Sigmoid colon (tissue), 4 donors: ENCODE measurements at regions not wholly inside any gene's neighbourhood (a gene's known extent, or its start where the extent isn't known, plus 50 kb on each side); places are given as distances from the start of the nearest gene placed in this dataset.

Source experiments
- POLR2A ChIP-seq, 2 donors: fragments of 450-650 bp; IDR thresholded peaks; one replicate each; pipeline ENCODE4 v1.6.1; 2016; ENCODE audit warnings: antibody characterized with exemption in 2 of 2, mild to moderate bottlenecking in 2 of 2, moderate library complexity in 2 of 2
- POLR2AphosphoS5 ChIP-seq, 4 donors: sonication (generic); formaldehyde crosslinking; IDR thresholded peaks; one replicate each; pipeline ENCODE4 v1.6.1; 2017; ENCODE audit warnings: antibody characterized with exemption in 4 of 4

DNA sequence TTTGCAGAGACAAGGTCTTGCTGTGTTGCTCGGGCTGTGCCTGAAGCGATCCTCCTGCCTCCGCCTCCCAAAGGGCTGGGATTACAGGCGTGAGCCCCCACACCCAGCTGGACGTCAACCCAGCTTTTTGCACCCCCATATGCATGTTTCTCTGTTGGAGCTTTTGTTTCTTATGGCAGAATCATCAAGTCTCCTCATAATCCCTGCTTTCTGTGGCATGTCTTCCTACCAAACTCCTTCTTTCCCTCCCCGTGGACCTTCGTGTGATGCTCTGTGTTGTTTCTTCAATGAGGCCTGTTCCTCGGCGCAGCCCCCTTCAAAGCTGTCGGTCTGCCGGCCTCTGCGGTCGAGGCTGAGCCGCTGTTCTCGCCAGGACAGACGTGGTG is 71.6 kb downstream of the METRNL start:
- TF ChIP-seq POLR2AphosphoS5 (IDR thresholded peaks at IDR 0.05) = no peak
- TF ChIP-seq POLR2A (IDR thresholded peaks at IDR 0.05) = no peak
